ENCODE measurements at regions not wholly inside any gene's neighbourhood (a gene's known extent, or its start where the extent isn't known, plus 50 kb on each side); places are given as distances from the start of the nearest gene placed in this dataset.

GRCh38 chr6:166010136-166010960, 157.3 kb downstream of the TBXT start:
- no peak for DNase-seq (ENCODE audit: low spot score)

GRCh38 chr6:166009385-166010031, 158.1 kb downstream of the TBXT start:
- no peak for DNase-seq (ENCODE audit: low spot score)

GRCh38 chr6:166008441-166009369, 158.9 kb downstream of the TBXT start:
- no peak for DNase-seq (ENCODE audit: low spot score)

- DNase-seq (ENCODE audit: low spot score) = no peak
Measured at GRCh38 chr6:166007349-166008263, 160.0 kb downstream of the TBXT start.

- no peak for DNase-seq (ENCODE audit: low spot score)
Measured at GRCh38 chr6:166006900-166007301, 160.8 kb downstream of the TBXT start.

- DNase-seq (ENCODE audit: low spot score) = no peak
Measured at GRCh38 chr6:166005944-166006899, 161.4 kb downstream of the TBXT start.

GRCh38 chr6:166005401-166005943, 162.2 kb downstream of the TBXT start:
- DNase-seq (ENCODE audit: low spot score) = no peak

GRCh38 chr6:166004876-166005275, 162.8 kb downstream of the TBXT start:
- no peak for DNase-seq (ENCODE audit: low spot score)

- DNase-seq (ENCODE audit: low spot score) = no peak
Measured at GRCh38 chr6:166004471-166004870, 163.2 kb downstream of the TBXT start.

- no peak for DNase-seq (ENCODE audit: low spot score)
Measured at GRCh38 chr6:166003569-166003968, 164.1 kb downstream of the TBXT start.

GRCh38 chr6:166001359-166001758, 166.3 kb downstream of the TBXT start:
- no peak for DNase-seq (ENCODE audit: low spot score)

- DNase-seq (ENCODE audit: low spot score) = no peak
Measured at GRCh38 chr6:165999279-165999678, 168.4 kb downstream of the TBXT start.

GRCh38 chr6:165998072-165998471, 169.6 kb downstream of the TBXT start:
- DNase-seq (ENCODE audit: low spot score) = no peak

- DNase-seq (ENCODE audit: low spot score) = no peak
Measured at GRCh38 chr6:165991341-165991740, 176.3 kb downstream of the TBXT start.

- DNase-seq (ENCODE audit: low spot score) = no peak
Measured at GRCh38 chr6:165990216-165990615, 177.4 kb downstream of the TBXT start.

- DNase-seq (ENCODE audit: low spot score) = no peak
Measured at GRCh38 chr6:165988757-165989456, 178.7 kb downstream of the TBXT start.

GRCh38 chr6:165988302-165988756, 179.3 kb downstream of the TBXT start:
- no peak for DNase-seq (ENCODE audit: low spot score)

GRCh38 chr6:165987483-165988301, 180.0 kb downstream of the TBXT start:
- DNase-seq (ENCODE audit: low spot score) = peak; percentile 32
